Lung (tissue), 11 donors: ENCODE measurements at regions not wholly inside any gene's neighbourhood (a gene's known extent, or its start where the extent isn't known, plus 50 kb on each side); places are given as distances from the start of the nearest gene placed in this dataset.

Experiments
- ATAC-seq: fragments of 200-7000 bp; cut with Tn5 transposase; one replicate; pipeline ENCODE4 v1.9.1; 2020; ENCODE audit warnings: moderate number of reproducible peaks; ENCODE audit not compliant: insufficient read depth, low FRiP score
- DNase-seq, 3 donors: peaks; one replicate each; pipeline ENCODE4 v3.0.0-alpha.2; 2013 to 2017
- H3K27ac ChIP-seq, 2 donors: one replicate each; pipeline ENCODE4 v1.5.1; 2013; ENCODE audit warnings: mild to moderate bottlenecking in 2 of 2, moderate library complexity in 2 of 2, control low read depth in 1 of 2, inconsistent platforms in 1 of 2, low read depth in 1 of 2, low read length in 1 of 2
- H3K27me3 ChIP-seq, 3 donors: one replicate each; pipeline ENCODE4 v1.5.1; 2013; ENCODE audit warnings: low read length in 2 of 3; ENCODE audit not compliant: control insufficient read depth in 3 of 3, insufficient read depth in 3 of 3
- H3K36me3 ChIP-seq, 4 donors: one replicate each; pipeline ENCODE4 v1.5.1; 2013; ENCODE audit warnings: low read length in 4 of 4, mild to moderate bottlenecking in 1 of 4, moderate library complexity in 1 of 4; ENCODE audit not compliant: control insufficient read depth in 4 of 4, insufficient read depth in 4 of 4
- H3K4me1 ChIP-seq, 5 donors: one replicate each; pipeline ENCODE4 v1.5.1; 2013; ENCODE audit warnings: low read length in 5 of 5, mild to moderate bottlenecking in 2 of 5, moderate library complexity in 1 of 5; ENCODE audit not compliant: control insufficient read depth in 5 of 5, insufficient read depth in 5 of 5
- H3K4me3 ChIP-seq: one replicate; pipeline ENCODE4 v1.5.1; 2013; ENCODE audit warnings: mild to moderate bottlenecking, control low read depth, moderate library complexity
- H3K9ac ChIP-seq, 2 donors: one replicate each; pipeline ENCODE4 v1.5.1; 2013; ENCODE audit warnings: low read length in 2 of 2, control low read depth in 1 of 2; ENCODE audit not compliant: insufficient read depth in 1 of 2
- H3K9me3 ChIP-seq, 4 donors: one replicate each; pipeline ENCODE4 v1.5.1; 2013; ENCODE audit warnings: low read length in 3 of 4, mild to moderate bottlenecking in 1 of 4, moderate library complexity in 1 of 4; ENCODE audit not compliant: control insufficient read depth in 4 of 4, insufficient read depth in 3 of 4
- CTCF ChIP-seq: IDR thresholded peaks from 2 replicates; pipeline ENCODE4 v1.5.1; 2012; ENCODE audit warnings: mild to moderate bottlenecking; ENCODE audit errors: control extremely low read depth, extremely low read depth
- WGBS, 2 donors: extraction: QIAGEN DNeasy Blood & Tissue Kit; methylation state at CpG; one replicate each; pipeline ENCODE4 v1.1.7; 2013; 5-methylcytosine and 5-hydroxymethylcytosine counted together
- donor health status: control.
- donor health status: control.
- donor health status: Bipolar disorder and iron deficiency.
- donor health status: healthy.
- donor health status: DM: yes; HTN: yes; CAD: no.

GRCh38 chr4:19520939-19521520, 730.7 kb upstream of the SLIT2 start:
- H3K9ac ChIP-seq, result no peak overlapping the region
- no peak for TF ChIP-seq CTCF
- H3K27ac ChIP-seq, result no peak overlapping the region
- ATAC-seq (no peak), DNase-seq (no peak)
- no peaks in the 10 kb centered on the region for H3K36me3 ChIP-seq
- no peak overlapping the region for H3K4me3 ChIP-seq
- WGBS, 2 donors, result 68 to 75% methylated on average over 7 of the region's 7 CpGs
- peaks cover 0 to 2% (median 0%) of the 10 kb centered on the region in 4 donors for H3K9me3 ChIP-seq
- no peaks in the 10 kb centered on the region for H3K27me3 ChIP-seq
- H3K4me1 ChIP-seq, result peaks cover 0 to 2% (median 0%) of the 10 kb centered on the region in 5 donors

GRCh38 chr4:19514276-19515070, 737.2 kb upstream of the SLIT2 start:
- H3K9ac ChIP-seq, result no peak overlapping the region
- peaks cover 0 to 2% (median 0%) of the 10 kb centered on the region in 5 donors for H3K4me1 ChIP-seq
- H3K9me3 ChIP-seq, result peaks cover 0 to 2% (median 0%) of the 10 kb centered on the region in 4 donors
- no peak overlapping the region for H3K4me3 ChIP-seq
- ATAC-seq (no peak), DNase-seq (peak in 2 of 3 donors; percentile 10 to 16)
- no peaks in the 10 kb centered on the region for H3K27me3 ChIP-seq
- no peak for TF ChIP-seq CTCF
- 82 to 90% methylated on average over 1 of the region's 1 CpG for WGBS, 2 donors
- no peaks in the 10 kb centered on the region for H3K36me3 ChIP-seq
- no peak overlapping the region for H3K27ac ChIP-seq

GRCh38 chr4:19512086-19512485, 739.6 kb upstream of the SLIT2 start:
- Histone ChIP-seq H3K4me3 (no peak overlapping the region), H3K9me3 (peaks cover 0 to 2% (median 0%) of the 10 kb centered on the region in 4 donors), H3K27me3 (no peaks in the 10 kb centered on the region), H3K9ac (no peak overlapping the region), H3K27ac (no peak overlapping the region), H3K36me3 (no peaks in the 10 kb centered on the region), H3K4me1 (peaks cover 0 to 2% (median 0%) of the 10 kb centered on the region in 5 donors)
- no peak for ATAC-seq
- no peak for TF ChIP-seq CTCF
- 50% methylated on average over 1 of the region's 1 CpG for WGBS, 2 donors
- DNase-seq, result peak; percentile 17 to 61 (median 23)
